NCI-H1092 (cell line): ENCODE measurements at regions not wholly inside any gene's neighbourhood (a gene's known extent, or its start where the extent isn't known, plus 50 kb on each side); places are given as distances from the start of the nearest gene placed in this dataset.

ENCODE experiments used
- DNase-seq: peaks from one replicate; lab custom pipeline; 2025; lab: John Stamatoyannopoulos, UW

DNA sequence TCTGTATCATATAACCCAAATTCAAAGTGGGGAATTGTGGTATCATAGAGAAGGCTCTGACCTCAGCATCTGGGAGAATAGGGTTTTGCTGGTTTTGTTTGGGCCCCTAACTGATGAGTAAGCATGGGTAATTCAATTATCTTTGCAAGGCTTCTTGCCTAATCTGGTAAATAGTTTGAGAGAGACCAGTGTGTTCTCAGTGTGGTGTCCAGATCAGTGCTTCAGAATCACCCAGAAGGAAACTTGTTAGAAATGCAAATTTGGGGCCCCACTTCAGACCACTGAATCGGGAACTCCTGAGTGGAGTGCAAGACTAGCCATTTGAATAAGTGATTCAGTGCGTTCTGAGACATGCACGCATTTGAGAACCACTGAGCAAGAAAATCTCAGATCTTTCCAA, 282.7 kb downstream of the EPHA4 start:
- DNase-seq: no peak

- no peak for DNase-seq
Observed at GRCh38 chr2:221289846-221290245, 282.3 kb downstream of the EPHA4 start.

DNA sequence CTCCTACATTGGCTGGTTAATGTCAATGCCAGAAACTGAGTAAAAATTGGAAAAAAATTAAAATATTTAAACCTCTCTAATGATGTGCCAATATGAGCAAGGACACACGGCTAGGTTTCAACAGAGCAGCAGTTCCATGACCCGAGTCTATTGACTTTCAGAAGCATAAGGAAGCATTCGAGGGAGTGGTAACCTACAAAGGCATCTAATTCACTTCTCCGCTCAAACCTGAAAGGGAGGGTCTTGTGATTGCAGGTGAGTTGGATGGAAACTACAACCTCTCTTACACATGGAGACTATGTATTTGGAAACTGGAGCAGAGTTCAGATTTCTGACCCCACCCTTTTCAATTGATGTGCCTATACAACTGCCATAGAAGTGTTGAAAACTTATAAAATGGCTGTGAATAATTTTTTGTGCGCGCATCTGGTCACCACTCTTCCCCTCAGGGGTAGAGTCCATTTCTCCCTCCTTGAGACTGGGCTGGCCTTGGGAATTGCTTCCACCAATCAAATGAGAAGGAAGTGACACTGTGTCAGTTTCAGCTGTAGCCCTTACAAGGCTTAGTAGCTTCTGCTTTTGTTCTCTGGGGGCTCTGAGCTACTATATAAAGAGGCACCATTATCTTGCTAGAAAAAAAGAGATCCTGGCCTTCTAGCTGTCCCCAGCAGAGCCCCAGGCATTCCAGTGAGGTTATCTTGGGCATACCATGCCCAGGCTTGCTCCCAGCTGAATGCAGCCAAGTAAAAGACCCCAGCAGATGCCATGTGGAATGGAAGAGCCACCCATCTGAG, 278.0 kb downstream of the EPHA4 start:
- no peak for DNase-seq

DNA sequence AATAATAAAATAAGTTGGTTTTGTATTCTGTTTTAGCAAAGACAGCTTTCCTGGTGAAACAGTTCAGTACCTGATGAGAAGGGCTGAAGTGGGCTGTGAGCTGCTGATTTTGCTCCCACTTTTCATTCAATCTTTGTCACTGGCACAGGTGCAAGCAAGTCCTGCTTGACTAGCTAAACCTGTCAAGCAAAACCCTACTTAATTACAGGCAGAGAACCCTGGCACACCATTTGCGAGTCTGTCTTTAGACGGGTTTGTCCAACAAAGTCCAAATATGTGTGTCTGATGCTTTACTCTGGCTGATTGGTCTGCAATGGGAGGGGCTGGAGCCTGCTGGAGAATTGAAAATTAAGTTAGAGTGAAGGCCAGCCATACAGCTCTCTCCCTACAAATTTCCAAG, 267.2 kb downstream of the EPHA4 start:
- no peak for DNase-seq

DNA sequence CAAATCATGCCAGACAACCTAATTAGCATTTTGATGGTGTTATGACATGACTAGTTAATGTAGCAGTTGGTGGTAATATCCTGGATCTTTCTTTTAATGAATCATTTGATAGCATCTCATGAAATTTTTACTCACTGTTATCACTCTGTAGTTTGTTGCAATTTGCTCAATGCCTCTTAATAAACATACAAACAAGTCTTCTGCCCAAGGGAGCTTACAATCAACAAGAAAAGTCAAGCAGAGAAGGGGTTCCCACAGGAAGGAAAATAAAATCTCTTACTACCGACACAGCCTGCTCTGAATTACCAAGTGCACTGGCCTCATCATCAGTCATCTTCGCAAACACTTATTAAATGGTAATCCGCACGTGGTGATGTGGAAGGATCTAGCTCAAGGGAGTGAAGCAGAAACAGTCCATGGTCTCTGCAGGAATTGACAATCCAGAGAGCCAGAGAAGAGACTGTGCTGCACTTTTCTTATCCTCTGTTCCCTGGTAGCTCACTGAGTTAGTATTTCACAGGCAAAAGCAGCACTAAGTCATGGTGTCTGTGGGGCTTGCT, 263.5 kb downstream of the EPHA4 start:
- no peak for DNase-seq

DNA sequence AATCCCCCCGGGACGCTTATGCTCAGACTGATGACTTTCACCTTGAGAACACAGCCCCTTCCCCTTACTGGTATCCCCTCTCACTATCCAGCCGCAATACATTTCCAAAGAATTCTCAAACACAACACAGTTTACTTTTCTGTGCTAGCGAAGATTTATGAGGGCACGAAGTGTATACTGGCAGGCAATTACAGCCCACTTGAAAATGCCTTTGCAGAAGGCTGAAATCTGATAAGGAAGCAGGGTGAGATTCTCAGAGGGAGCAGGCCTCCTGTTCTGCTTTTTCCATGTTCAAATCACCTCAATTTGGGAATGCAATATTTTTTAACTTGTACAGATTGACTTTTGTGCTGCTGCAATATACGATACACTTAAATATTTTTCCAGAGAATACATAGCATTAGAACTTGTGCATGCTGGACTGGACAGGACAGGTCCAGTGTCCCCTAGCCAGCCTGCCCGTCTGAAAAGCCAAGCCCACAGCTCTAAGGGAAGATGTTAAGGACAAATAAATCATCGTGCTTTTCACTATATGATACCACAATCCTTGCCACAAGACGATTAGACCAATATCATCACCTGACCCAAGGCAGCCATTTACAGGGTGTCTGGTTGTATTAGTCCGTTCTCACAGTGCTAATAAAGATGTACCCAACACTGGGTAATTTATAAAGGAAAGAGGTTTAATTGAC, 262.1 kb downstream of the EPHA4 start:
- no peak for DNase-seq

- no peak for DNase-seq
Observed at GRCh38 chr2:221310730-221311129, 261.4 kb downstream of the EPHA4 start.

GRCh38 chr2:221312634-221313033, 259.5 kb downstream of the EPHA4 start:
- no peak for DNase-seq

GRCh38 chr2:221314786-221315185, 257.3 kb downstream of the EPHA4 start:
- no peak for DNase-seq

- no peak for DNase-seq
Observed at GRCh38 chr2:221318376-221319130, 253.6 kb downstream of the EPHA4 start.

DNA sequence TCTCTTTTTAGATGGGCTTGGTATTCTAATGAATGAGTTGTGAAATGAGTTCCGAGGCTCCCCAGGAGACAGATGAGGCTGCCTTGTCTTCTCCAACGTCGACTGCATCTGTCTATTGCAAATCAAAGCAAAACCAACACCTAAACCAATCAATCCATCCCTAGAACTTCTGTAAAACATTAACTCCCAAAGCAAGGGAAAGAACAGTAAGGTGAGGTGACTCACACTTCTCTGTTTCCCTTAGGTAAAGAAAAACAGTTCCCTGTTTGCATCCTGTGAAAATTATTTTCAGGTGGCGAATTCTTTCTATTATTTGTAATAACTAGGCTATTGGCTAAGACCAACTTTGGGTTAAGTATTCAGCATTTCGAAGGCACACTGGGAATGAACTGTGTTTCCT, 249.4 kb downstream of the EPHA4 start:
- no peak for DNase-seq

GRCh38 chr2:221323513-221323912, 248.6 kb downstream of the EPHA4 start:
- DNase-seq: no peak

DNA sequence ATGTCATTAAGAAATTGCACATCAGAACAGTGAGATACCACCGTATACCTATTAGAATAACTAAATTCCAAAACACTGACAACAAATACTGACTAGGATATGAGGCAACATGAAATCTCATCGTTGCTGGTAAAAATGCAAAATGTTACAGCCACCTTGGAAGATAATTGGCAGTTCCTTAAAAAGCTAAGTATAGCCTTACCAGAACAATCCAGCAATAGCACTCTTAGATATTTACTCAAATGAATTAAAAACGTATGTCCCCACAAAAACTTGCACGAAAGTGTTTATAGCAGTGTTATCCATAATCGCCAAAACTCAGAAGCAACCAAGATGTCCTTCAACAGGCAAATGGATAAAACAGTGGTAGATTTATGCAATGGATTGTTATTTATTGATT, 241.7 kb downstream of the EPHA4 start:
- DNase-seq: no peak

- no peak for DNase-seq
Observed at GRCh38 chr2:221334481-221335218, 237.5 kb downstream of the EPHA4 start.

GRCh38 chr2:221335219-221335752, 236.8 kb downstream of the EPHA4 start:
- DNase-seq: no peak

DNA sequence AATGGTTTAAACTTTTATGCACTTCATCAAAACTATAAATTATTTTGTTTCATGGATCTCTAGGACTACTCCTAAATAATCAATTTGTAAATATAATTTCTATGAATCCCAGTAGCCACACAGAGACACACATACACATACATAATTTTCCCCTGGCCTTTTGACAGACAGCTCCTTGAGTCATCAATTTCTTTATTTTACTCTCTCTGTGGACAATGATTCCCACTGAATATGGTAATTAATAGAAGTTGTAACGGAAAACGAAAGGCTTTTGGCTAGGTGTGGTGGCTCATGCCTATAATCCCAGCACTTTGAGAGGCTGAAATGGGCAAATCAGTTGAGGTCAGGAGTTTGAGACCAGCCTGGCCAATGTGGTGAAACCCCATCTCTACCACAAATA, 235.1 kb downstream of the EPHA4 start:
- no peak for DNase-seq

DNA sequence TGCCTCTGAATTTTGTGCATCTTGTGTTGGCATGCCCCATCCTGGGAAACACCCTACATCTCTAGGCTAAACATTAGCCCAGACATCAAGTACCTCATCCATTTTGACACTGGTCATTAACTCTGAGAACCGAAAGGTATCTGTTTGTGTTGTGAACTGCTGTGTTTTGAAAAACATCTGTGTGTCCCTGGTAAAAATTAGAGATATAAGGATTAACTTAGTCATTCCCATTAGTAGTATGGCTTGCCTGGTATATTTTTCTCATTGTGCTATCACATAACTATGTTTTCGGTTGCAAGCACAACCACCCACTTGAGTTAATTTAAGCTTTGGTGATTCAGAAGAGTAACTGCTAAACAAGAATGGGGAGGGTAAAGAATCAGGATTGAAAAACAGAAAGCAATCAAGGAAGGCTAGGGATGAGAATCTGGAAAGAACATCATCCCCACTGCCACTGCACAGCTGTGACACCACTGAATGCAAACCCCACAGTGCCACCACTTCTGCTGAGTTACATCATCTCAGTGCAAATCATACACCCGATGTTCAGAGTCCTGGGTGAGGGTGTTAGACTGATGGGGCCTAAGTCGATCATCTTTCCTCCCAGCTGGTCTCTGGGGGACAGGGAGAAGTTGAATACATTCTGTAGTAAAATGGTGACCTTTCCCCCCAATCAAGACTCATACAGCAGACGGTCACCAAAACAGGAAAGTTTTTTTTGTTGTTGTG, 234.0 kb downstream of the EPHA4 start:
- DNase-seq: no peak

GRCh38 chr2:221342388-221342787, 229.7 kb downstream of the EPHA4 start:
- no peak for DNase-seq

DNA sequence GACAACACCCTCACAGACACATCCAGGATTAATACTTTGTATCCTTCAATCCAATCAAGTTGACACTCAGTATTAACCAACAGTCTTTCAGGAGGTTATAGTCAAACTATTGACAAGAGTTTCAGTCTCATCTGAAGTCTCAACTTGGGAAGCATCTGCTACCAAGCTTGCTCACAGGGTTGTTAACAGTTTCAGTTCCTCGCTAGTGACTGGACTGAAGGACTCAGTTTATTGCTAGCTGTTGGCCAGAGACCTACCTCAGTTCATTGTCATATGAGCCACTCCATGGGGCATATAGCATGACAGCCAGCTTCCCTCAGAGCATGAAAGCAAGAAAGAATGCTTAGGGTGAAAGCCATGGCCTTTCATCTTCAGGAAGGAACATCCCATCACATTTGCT, 228.6 kb downstream of the EPHA4 start:
- no peak for DNase-seq

GRCh38 chr2:221345516-221345915, 226.6 kb downstream of the EPHA4 start:
- no peak for DNase-seq

DNA sequence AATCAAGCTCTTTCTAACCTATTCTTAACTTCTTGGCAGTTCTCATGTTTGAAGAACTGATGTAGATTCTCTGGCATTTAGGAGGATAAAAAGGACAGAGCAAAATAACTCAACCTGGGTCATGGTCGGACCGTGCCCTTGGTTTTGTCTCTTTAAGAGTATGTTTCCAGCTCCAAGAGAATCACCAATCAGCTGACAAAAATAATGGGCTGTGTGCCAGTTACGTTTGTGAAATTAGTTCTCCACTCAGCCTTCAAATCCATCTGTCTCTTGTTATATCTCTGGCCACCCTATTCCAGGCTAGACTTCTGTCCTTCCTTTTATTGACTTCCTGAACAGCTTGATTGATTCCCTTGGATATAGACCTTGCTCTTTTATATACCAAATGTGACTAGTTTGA, 225.7 kb downstream of the EPHA4 start:
- DNase-seq: no peak
